GM21447 (cell line): ENCODE measurements at regions not wholly inside any gene's neighbourhood (a gene's known extent, or its start where the extent isn't known, plus 50 kb on each side); places are given as distances from the start of the nearest gene placed in this dataset.
"Not testable (repeated sequence)": the region's sequence is repeated elsewhere in the genome, so short reads cannot be mapped to it uniquely, and the experiment has no call there.

Source experiments
- ATAC-seq: cut with Tn5 transposase; IDR thresholded peaks from one replicate; pipeline ENCODE4 v1.9.1; 2021; ENCODE audit not compliant: unreplicated experiment

DNA sequence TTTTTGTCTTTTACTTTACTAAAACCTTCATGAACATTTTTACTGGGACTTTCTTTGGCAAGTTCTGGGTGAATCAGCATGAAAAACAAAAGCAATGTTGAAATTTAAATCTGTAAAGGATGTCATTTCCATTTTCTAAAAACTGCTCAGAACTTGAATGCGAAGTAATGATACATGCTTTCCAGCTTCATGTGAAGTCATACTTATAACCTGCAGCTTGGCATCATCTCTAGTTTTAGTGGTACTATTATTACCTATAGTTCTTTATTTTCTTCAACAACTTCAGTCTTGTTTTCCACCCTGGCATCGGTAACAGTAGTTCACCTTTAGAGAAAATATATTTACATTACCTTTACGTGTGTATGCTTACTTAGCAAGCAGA lies 421.4 kb upstream of the DIPK2B start:
- no peak for ATAC-seq

- no peak for ATAC-seq
These were observed 420.8 kb upstream of the DIPK2B start for GRCh38 chrX:45621376-45622041.

GRCh38 chrX:45619290-45619689 lies 418.6 kb upstream of the DIPK2B start:
- no peak for ATAC-seq

GRCh38 chrX:45615591-45615990 lies 414.9 kb upstream of the DIPK2B start:
- ATAC-seq = not testable (repeated sequence)

- ATAC-seq = no peak
These were observed 414.2 kb upstream of the DIPK2B start for GRCh38 chrX:45614853-45615252.

- no peak for ATAC-seq
These were observed 401.5 kb upstream of the DIPK2B start for GRCh38 chrX:45602151-45602550.

DNA sequence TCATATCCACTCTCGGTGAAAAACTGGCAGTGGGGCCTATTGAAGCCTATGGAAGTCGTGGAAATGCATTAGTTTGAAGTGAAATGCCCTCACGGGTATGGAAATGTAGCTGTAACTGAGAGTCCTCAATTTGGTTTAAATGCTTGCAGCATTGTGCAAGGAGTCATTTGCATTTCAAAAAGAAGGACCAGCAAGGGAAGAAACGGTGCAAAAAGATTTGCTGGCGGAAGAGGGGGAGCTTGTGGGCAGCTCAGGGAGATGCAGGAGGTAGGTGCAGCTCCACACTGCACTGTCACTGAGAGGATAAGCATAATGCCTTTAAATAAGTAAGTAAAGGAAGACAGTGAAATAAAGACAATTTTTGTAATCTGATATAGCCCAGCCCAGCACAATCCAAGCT lies 400.4 kb upstream of the DIPK2B start:
- ATAC-seq = no peak

DNA sequence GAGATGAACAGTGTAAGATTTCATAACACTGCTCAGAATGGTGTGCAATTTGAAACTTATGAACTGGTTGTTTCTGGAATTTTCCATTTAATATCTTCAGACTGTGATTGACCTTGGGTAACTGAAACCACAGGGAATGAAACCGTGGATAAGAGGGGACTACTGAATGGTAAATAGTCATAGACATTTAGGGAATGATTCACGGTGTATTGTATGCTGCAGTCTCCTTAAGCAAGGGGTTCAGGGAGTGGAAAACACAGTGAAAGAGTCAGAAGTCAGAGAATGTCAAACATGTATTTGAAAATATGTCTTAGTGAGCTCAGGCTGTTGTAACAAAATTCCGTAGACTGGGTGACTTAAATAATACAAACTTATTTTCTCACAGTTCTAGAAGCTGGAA lies 398.2 kb upstream of the DIPK2B start:
- no peak for ATAC-seq

DNA sequence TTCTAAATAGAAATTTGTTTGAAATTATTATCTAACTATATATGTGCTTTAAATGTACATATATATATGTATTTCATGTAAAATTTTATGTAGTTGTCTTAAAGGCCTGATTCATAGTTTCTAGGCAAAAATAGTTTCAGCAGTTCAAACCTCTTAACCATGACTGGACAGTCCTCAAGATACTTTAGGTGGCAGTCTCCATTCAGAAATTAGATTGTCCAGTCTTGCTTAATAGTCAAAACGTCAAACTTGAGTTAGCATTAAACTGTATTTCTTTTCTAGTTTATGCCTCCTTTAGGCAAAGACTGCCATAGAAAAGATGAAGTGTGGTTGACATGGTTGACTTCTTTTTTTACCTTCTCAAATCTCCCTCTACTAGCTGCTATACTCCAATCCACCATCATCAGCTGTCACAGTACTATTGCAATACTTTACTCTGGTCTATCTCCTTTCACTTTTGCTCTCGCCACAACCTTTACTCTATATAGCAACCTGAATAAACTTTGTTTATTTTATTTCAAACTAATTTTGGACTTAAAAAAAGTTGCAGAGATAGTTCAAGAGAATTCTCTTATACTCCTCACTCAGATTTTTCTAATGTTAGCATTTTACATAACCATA lies 395.6 kb upstream of the DIPK2B start:
- ATAC-seq = no peak

GRCh38 chrX:45592101-45592500 lies 391.4 kb upstream of the DIPK2B start:
- ATAC-seq = no peak

- no peak for ATAC-seq
These were observed 391.0 kb upstream of the DIPK2B start for GRCh38 chrX:45591650-45592049.

GRCh38 chrX:45584717-45585116 lies 384.0 kb upstream of the DIPK2B start:
- no peak for ATAC-seq

DNA sequence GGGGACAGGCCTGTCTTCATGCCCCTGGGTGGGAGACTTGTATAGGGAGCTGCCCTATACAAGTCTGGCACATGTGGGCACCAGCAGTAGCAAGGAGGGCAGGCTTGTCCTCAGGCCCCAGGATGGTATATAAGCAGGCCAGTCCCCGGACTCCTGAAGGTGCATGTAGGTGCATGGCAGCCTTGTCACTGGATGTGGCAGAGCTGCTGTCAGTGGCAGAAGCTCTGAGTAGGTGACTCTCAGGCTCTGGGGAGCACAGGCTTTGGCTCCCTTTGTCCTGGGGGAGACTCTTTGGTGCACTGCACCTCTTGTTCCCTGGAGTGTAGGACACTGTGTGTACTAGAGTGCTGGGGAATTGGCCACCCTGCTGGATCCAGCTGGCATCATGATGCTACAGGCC lies 376.7 kb upstream of the DIPK2B start:
- no peak for ATAC-seq

DNA sequence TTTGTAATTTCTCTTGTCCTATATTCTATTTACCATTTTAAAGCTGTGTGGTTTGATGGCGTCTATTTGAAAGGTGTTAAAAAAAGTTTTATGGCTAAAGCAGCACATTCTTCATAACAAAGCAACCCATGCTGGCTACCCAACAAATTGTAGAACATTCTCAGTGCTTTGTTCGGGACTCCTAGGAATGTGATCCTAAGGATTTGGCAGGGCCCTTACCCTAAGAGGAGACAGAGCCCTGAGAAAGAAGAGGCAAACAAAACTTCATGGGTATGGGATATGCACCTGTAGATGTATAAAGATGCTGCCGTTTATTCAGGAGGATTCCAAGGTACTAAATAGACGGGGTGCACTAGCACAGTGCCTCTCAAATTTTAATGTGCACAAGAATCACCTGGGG lies 370.8 kb upstream of the DIPK2B start:
- ATAC-seq = no peak

- no peak for ATAC-seq
These were observed 365.8 kb upstream of the DIPK2B start for GRCh38 chrX:45566456-45566855.

- no peak for ATAC-seq
These were observed 356.7 kb upstream of the DIPK2B start for GRCh38 chrX:45557387-45557786.

- ATAC-seq = no peak
These were observed 354.1 kb upstream of the DIPK2B start for GRCh38 chrX:45554736-45555135.

- no peak for ATAC-seq
These were observed 352.7 kb upstream of the DIPK2B start for GRCh38 chrX:45553417-45553816.

- not testable (repeated sequence) for ATAC-seq
These were observed 346.0 kb upstream of the DIPK2B start for GRCh38 chrX:45546697-45547096.

GRCh38 chrX:45540181-45540580 lies 339.5 kb upstream of the DIPK2B start:
- ATAC-seq = no peak

GRCh38 chrX:45537936-45538335 lies 337.3 kb upstream of the DIPK2B start:
- ATAC-seq = no peak

GRCh38 chrX:45527834-45528233 lies 327.2 kb upstream of the DIPK2B start:
- no peak for ATAC-seq

GRCh38 chrX:45524805-45525204 lies 324.1 kb upstream of the DIPK2B start:
- ATAC-seq = no peak
